Right renal pelvis (tissue), 4 donors: ENCODE measurements at regions not wholly inside any gene's neighbourhood (a gene's known extent, or its start where the extent isn't known, plus 50 kb on each side); places are given as distances from the start of the nearest gene placed in this dataset.

Experiments
- DNase-seq, 4 donors: peaks; one replicate each; pipeline ENCODE4 v3.0.0-alpha.2; 2013; ENCODE audit warnings: low read depth in 4 of 4, low spot score in 3 of 4, missing footprints in 1 of 4

- DNase-seq = peak in 1 of 4 donors; percentile 33
Observed at GRCh38 chr22:48167238-48167637, 1404.8 kb downstream of the TBC1D22A start.

GRCh38 chr22:48161298-48161697 lies 1398.8 kb downstream of the TBC1D22A start:
- no peak for DNase-seq

GRCh38 chr22:48157676-48158075 lies 1395.2 kb downstream of the TBC1D22A start:
- no peak for DNase-seq

- DNase-seq = no peak
Observed at GRCh38 chr22:48156603-48157355, 1394.3 kb downstream of the TBC1D22A start.

- DNase-seq = no peak
Observed at GRCh38 chr22:48155446-48155845, 1393.0 kb downstream of the TBC1D22A start.

GRCh38 chr22:48154943-48155240 lies 1392.4 kb downstream of the TBC1D22A start:
- no peak for DNase-seq

GRCh38 chr22:48154169-48154942 lies 1391.9 kb downstream of the TBC1D22A start:
- no peak for DNase-seq

GRCh38 chr22:48153726-48154125 lies 1391.3 kb downstream of the TBC1D22A start:
- no peak for DNase-seq

GRCh38 chr22:48152916-48153315 lies 1390.5 kb downstream of the TBC1D22A start:
- DNase-seq = no peak

- DNase-seq = no peak
Observed at GRCh38 chr22:48152164-48152775, 1389.8 kb downstream of the TBC1D22A start.

- no peak for DNase-seq
Observed at GRCh38 chr22:48151641-48152040, 1389.2 kb downstream of the TBC1D22A start.

GRCh38 chr22:48147831-48148230 lies 1385.4 kb downstream of the TBC1D22A start:
- DNase-seq = no peak

- no peak for DNase-seq
Observed at GRCh38 chr22:48147404-48147803, 1385.0 kb downstream of the TBC1D22A start.

- DNase-seq = no peak
Observed at GRCh38 chr22:48146426-48146825, 1384.0 kb downstream of the TBC1D22A start.

GRCh38 chr22:48145738-48146137 lies 1383.3 kb downstream of the TBC1D22A start:
- no peak for DNase-seq

GRCh38 chr22:48144318-48144717 lies 1381.9 kb downstream of the TBC1D22A start:
- DNase-seq = no peak

- DNase-seq = no peak
Observed at GRCh38 chr22:48143856-48144255, 1381.4 kb downstream of the TBC1D22A start.

GRCh38 chr22:48142388-48142787 lies 1379.9 kb downstream of the TBC1D22A start:
- DNase-seq = no peak

GRCh38 chr22:48141301-48141700 lies 1378.9 kb downstream of the TBC1D22A start:
- DNase-seq = no peak

- DNase-seq = no peak
Observed at GRCh38 chr22:48140261-48140813, 1377.9 kb downstream of the TBC1D22A start.

GRCh38 chr22:48139776-48140175 lies 1377.3 kb downstream of the TBC1D22A start:
- DNase-seq = no peak
